Endothelial cell of umbilical vein (primary cell): ENCODE measurements at regions not wholly inside any gene's neighbourhood (a gene's known extent, or its start where the extent isn't known, plus 50 kb on each side); places are given as distances from the start of the nearest gene placed in this dataset.

ENCODE experiments used
- BruUV-seq: library from RNA; stranded (reverse); fragments of 400-500 nt; replicated peaks from 2 replicates; lab custom pipeline; 2021; lab: Mats Ljungman, UMichigan
- CTCF ChIA-PET: fragments of 300-600, 350-600 bp; sonication (Branson Sonifier 250); formaldehyde crosslinking; loops from one replicate; lab custom pipeline; 2021; ENCODE audit warnings: antibody characterized with exemption, inconsistent platforms; lab: Charles Lee
- POLR2A ChIA-PET: fragments of 300-600, 350-600 bp; sonication (Branson Sonifier 250); formaldehyde crosslinking; loops from one replicate; lab custom pipeline; 2021; ENCODE audit warnings: antibody characterized with exemption, inconsistent platforms; lab: Charles Lee
- DNase-seq: peaks from one replicate; pipeline ENCODE4 v3.0.0-alpha.2; 2011; ENCODE audit warnings: low read depth, low spot score
- FAIRE-seq: peaks from 2 replicates; lab custom pipeline; 2011; peaks lifted over from hg19 to GRCh38; lab: Jason Lieb, UNC
- H2AFZ ChIP-seq: 2 replicates; pipeline ENCODE4 v1.6.0; 2012; ENCODE audit warnings: low read depth, low read length, control low read depth, inconsistent platforms
- H3K27ac ChIP-seq: 2 replicates; pipeline ENCODE4 v1.5.1; 2011; ENCODE audit warnings: low read depth, mild to moderate bottlenecking, control low read depth, low read length, moderate library complexity; ENCODE audit not compliant: insufficient read depth
- H3K27me3 ChIP-seq, 2 experiments: 2 replicates each; pipeline versions ENCODE4 v1.6.0 to v1.6.1; 2011; ENCODE audit warnings: low read length in 2 of 2, mixed read lengths in 1 of 2; ENCODE audit not compliant: control insufficient read depth in 2 of 2, insufficient read depth in 2 of 2
- H3K36me3 ChIP-seq, 2 experiments: 2 replicates in 1 of 2; 3 replicates in 1 of 2; pipeline ENCODE4 v1.5.1; 2011; ENCODE audit warnings: low read length in 2 of 2, mild to moderate bottlenecking in 1 of 2, moderate library complexity in 1 of 2; ENCODE audit not compliant: control insufficient read depth in 2 of 2, insufficient read depth in 2 of 2; ENCODE audit errors: extremely low read depth in 1 of 2
- H3K4me1 ChIP-seq: 3 replicates; pipeline ENCODE4 v1.5.1; 2011; ENCODE audit warnings: mild to moderate bottlenecking, low read length; ENCODE audit not compliant: control insufficient read depth, insufficient read depth; ENCODE audit errors: extremely low read depth
- H3K4me2 ChIP-seq: 2 replicates; pipeline ENCODE4 v1.6.1; 2011; ENCODE audit warnings: low read length, control low read depth, mixed read lengths; ENCODE audit not compliant: insufficient read depth
- H3K4me3 ChIP-seq, 3 experiments: fragments of 200-600 bp in 1 of 3; sonication (generic), shearing (Covaris generic) in 1 of 3; replicated peaks in 1 of 3; 2 replicates each; pipeline ENCODE4 v1.5.1; 2011 to 2016; ENCODE audit warnings: control low read depth in 3 of 3, low read length in 3 of 3, mild to moderate bottlenecking in 2 of 3, inconsistent platforms in 1 of 3, low read depth in 1 of 3, moderate library complexity in 1 of 3; ENCODE audit not compliant: insufficient read depth in 1 of 3
- H3K79me2 ChIP-seq: 2 replicates; pipeline ENCODE4 v1.6.0; 2012; ENCODE audit warnings: low read length, inconsistent platforms; ENCODE audit not compliant: control insufficient read depth, insufficient read depth
- H3K9ac ChIP-seq: replicated peaks from 2 replicates; pipeline ENCODE3; 2011; ENCODE audit warnings: low read length, control low read depth; ENCODE audit not compliant: insufficient read depth; ENCODE audit errors: extremely low read depth
- H3K9me1 ChIP-seq: replicated peaks from 3 replicates; pipeline ENCODE4 v1.6.0; 2011; ENCODE audit warnings: mild to moderate bottlenecking, low read length; ENCODE audit not compliant: control insufficient read depth, insufficient read depth; ENCODE audit errors: extremely low read depth
- H3K9me3 ChIP-seq: replicated peaks from 2 replicates; pipeline ENCODE4 v1.5.1; 2012; ENCODE audit warnings: low read length, inconsistent platforms; ENCODE audit not compliant: control insufficient read depth, insufficient read depth
- H4K20me1 ChIP-seq: replicated peaks from 2 replicates; pipeline ENCODE3; 2011; ENCODE audit warnings: mild to moderate bottlenecking, low read length; ENCODE audit not compliant: control insufficient read depth, insufficient read depth; ENCODE audit errors: extremely low read depth
- EZH2 ChIP-seq: IDR thresholded peaks from 2 replicates; pipeline ENCODE4 v1.6.1; 2012; ENCODE audit warnings: borderline replicate concordance, low read depth, mild to moderate bottlenecking, moderate library complexity, low read length, inconsistent platforms; ENCODE audit not compliant: severe bottlenecking
- FOS ChIP-seq: IDR thresholded peaks from 2 replicates; pipeline ENCODE4 v1.6.1; 2011; ENCODE audit warnings: mild to moderate bottlenecking, low read length, moderate library complexity, borderline replicate concordance; ENCODE audit not compliant: insufficient read depth
- GATA2 ChIP-seq: IDR thresholded peaks from 2 replicates; pipeline ENCODE4 v1.7.0; 2011; ENCODE audit warnings: low read depth, mild to moderate bottlenecking, moderate library complexity, mixed read lengths, low read length; ENCODE audit not compliant: insufficient read length, insufficient read depth
- JUN ChIP-seq: IDR thresholded peaks from 2 replicates; pipeline ENCODE4 v1.6.1; 2011; ENCODE audit warnings: borderline replicate concordance, low read depth; ENCODE audit not compliant: insufficient read length, insufficient read depth
- MAX ChIP-seq: IDR thresholded peaks from 2 replicates; pipeline ENCODE4 v1.6.1; 2011; ENCODE audit not compliant: insufficient read depth, insufficient read length
- MYC ChIP-seq: IDR thresholded peaks from one replicate; pipeline ENCODE4 v1.6.1; 2011; ENCODE audit warnings: mild to moderate bottlenecking, low read depth, low read length
- POLR2A ChIP-seq: IDR thresholded peaks from 2 replicates; pipeline ENCODE4 v1.6.1; 2012; ENCODE audit warnings: low read depth, mild to moderate bottlenecking, control low read depth, low read length
- POLR2AphosphoS5 ChIP-seq: IDR thresholded peaks from 2 replicates; pipeline ENCODE4 v1.6.1; 2012; ENCODE audit warnings: low read depth, mild to moderate bottlenecking, control low read depth, low read length, moderate library complexity; ENCODE audit not compliant: insufficient read depth
- dilution Hi-C: fragments of 300-500 bp; cut with MboI; formaldehyde crosslinking; loops from one replicate; pipeline ENCODE4 v1.15.0; 2019; ENCODE audit warnings: low sequenced_read_pairs; ENCODE audit not compliant: extremely low pct_ligation_motif_present
- intact Hi-C: fragments of 100-400 bp; cut with micrococcal nuclease; formaldehyde crosslinking; loops from one replicate; pipeline ENCODE4 v1.10.0; 2022
- TF ChIP-seq, protein P1 (sequence below), 2 donors: IDR thresholded peaks; 1 replicate in 1 of 2; 2 replicates in 1 of 2; pipeline ENCODE4 v1.5.1; 2011; ENCODE audit warnings: low read length in 2 of 2, mild to moderate bottlenecking in 2 of 2, moderate library complexity in 2 of 2, control low read depth in 1 of 2, inconsistent platforms in 1 of 2, low read depth in 1 of 2; ENCODE audit not compliant: insufficient read depth in 1 of 2; ENCODE audit errors: extremely low read depth in 1 of 2

- Histone ChIP-seq H3K79me2 (no peaks in the 10 kb centered on the region), H3K4me2 (no peak overlapping the region), H3K9me3 (no peaks in the 10 kb centered on the region), H3K27ac (no peak overlapping the region), H3K9me1 (no peaks in the 10 kb centered on the region), H3K4me3 (no peak overlapping the region), H3K27me3 (peaks cover 0 to 6% of the 10 kb centered on the region in 2 experiments), H2AFZ (no peak overlapping the region), H4K20me1 (no peaks in the 10 kb centered on the region), H3K4me1 (no peaks in the 10 kb centered on the region), H3K9ac (no peak overlapping the region), H3K36me3 (no peaks in the 10 kb centered on the region)
- CTCF ChIA-PET = no interaction called here
- no peak for DNase-seq
- POLR2A ChIA-PET = no interaction called here
- TF ChIP-seq GATA2 = no peak
- no peak for TF ChIP-seq JUN
- TF ChIP-seq, protein P1, sequence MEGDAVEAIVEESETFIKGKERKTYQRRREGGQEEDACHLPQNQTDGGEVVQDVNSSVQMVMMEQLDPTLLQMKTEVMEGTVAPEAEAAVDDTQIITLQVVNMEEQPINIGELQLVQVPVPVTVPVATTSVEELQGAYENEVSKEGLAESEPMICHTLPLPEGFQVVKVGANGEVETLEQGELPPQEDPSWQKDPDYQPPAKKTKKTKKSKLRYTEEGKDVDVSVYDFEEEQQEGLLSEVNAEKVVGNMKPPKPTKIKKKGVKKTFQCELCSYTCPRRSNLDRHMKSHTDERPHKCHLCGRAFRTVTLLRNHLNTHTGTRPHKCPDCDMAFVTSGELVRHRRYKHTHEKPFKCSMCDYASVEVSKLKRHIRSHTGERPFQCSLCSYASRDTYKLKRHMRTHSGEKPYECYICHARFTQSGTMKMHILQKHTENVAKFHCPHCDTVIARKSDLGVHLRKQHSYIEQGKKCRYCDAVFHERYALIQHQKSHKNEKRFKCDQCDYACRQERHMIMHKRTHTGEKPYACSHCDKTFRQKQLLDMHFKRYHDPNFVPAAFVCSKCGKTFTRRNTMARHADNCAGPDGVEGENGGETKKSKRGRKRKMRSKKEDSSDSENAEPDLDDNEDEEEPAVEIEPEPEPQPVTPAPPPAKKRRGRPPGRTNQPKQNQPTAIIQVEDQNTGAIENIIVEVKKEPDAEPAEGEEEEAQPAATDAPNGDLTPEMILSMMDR (IDR thresholded peaks at IDR 0.05; ENCODE audit: extremely low read depth in 1 of 2, insufficient read depth in 1 of 2, low read depth in 1 of 2, low read length in 2 of 2) = no peak
- no TSS peak for BruUV-seq
- intact Hi-C loops = no loop called here
- dilution Hi-C loops = no loop called here
- no peak for FAIRE-seq
These were observed 321.5 kb upstream of the TBX18 start for GRCh38 chr6:85085875-85086274.

DNA sequence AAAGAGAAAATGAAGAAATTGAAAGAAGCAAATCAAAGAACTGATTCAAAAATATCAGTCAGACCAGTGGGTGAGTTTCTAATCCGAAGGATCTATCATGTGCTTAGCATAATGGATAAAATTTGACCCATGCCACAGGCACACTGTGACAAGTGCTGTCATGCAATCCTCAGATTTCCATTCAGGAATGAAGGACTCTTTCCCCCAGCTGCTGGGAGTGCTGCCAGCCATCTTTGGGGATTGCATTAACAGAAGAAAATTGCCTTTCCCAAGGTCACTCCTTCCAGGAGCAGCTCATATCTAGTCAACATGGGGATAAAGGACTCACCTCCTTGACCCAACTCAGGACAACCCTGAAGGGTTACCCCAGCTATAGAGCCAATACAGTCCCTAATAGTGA lies 316.7 kb upstream of the TBX18 start:
- POLR2A ChIA-PET = no interaction called here
- Histone ChIP-seq H3K9me1 (no peaks in the 10 kb centered on the region), H2AFZ (no peak overlapping the region), H3K4me3 (no peak overlapping the region), H3K4me1 (peaks cover 7% of the 10 kb centered on the region), H4K20me1 (no peaks in the 10 kb centered on the region), H3K79me2 (no peaks in the 10 kb centered on the region), H3K9me3 (no peaks in the 10 kb centered on the region), H3K27me3 (peaks cover 9 to 14% of the 10 kb centered on the region in 2 experiments), H3K36me3 (no peaks in the 10 kb centered on the region), H3K9ac (no peak overlapping the region), H3K4me2 (no peak overlapping the region), H3K27ac (no peak overlapping the region)
- TF ChIP-seq MAX (no peak), GATA2 (no peak), EZH2 (no peak), POLR2AphosphoS5 (no peak), MYC (no peak), JUN (no peak), POLR2A (no peak), FOS (no peak)
- TF ChIP-seq, protein P1 (IDR thresholded peaks at IDR 0.05; ENCODE audit: extremely low read depth in 1 of 2, insufficient read depth in 1 of 2, low read depth in 1 of 2, low read length in 2 of 2) = no peak
- CTCF ChIA-PET = interaction anchor here (1.6 kb wide), 1 partner anchor 66 kb away, joined by 3 read pairs; no protein-coding TSS in a partner anchor
- dilution Hi-C loops (no loop called here), intact Hi-C loops (no loop called here)
- FAIRE-seq (no peak), DNase-seq (no peak)
- no TSS peak for BruUV-seq
